ENCODE measurements at regions not wholly inside any gene's neighbourhood (a gene's known extent, or its start where the extent isn't known, plus 50 kb on each side); places are given as distances from the start of the nearest gene placed in this dataset.

- no peak for TF ChIP-seq MYC (IDR thresholded peaks at IDR 0.05; ENCODE audit: low read depth, low read length)
- TF ChIP-seq CTCF (IDR thresholded peaks at IDR 0.05; ENCODE audit: extremely low read depth in 1 of 2, insufficient read depth in 1 of 2, low read depth in 1 of 2, low read length in 2 of 2) = no peak
- TF ChIP-seq POLR2AphosphoS5 (IDR thresholded peaks at IDR 0.05; ENCODE audit: insufficient read depth, low read depth, low read length) = no peak
- no peak for TF ChIP-seq POLR2A (IDR thresholded peaks at IDR 0.05; ENCODE audit: low read depth, low read length)
- no peak for TF ChIP-seq EZH2 (IDR thresholded peaks at IDR 0.05; ENCODE audit: borderline replicate concordance, low read depth, low read length, severe bottlenecking)
- TF ChIP-seq, protein P1, sequence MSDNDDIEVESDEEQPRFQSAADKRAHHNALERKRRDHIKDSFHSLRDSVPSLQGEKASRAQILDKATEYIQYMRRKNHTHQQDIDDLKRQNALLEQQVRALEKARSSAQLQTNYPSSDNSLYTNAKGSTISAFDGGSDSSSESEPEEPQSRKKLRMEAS (IDR thresholded peaks at IDR 0.05; ENCODE audit: insufficient read depth, insufficient read length) = no peak
- no peak for TF ChIP-seq GATA2 (IDR thresholded peaks at IDR 0.05; ENCODE audit: insufficient read depth, insufficient read length, low read depth, low read length)
These were observed 540.1 kb downstream of the MAFB start for GRCh38 chr20:40148886-40149285.
